ENCODE measurements at regions not wholly inside any gene's neighbourhood (a gene's known extent, or its start where the extent isn't known, plus 50 kb on each side); places are given as distances from the start of the nearest gene placed in this dataset.

DNA sequence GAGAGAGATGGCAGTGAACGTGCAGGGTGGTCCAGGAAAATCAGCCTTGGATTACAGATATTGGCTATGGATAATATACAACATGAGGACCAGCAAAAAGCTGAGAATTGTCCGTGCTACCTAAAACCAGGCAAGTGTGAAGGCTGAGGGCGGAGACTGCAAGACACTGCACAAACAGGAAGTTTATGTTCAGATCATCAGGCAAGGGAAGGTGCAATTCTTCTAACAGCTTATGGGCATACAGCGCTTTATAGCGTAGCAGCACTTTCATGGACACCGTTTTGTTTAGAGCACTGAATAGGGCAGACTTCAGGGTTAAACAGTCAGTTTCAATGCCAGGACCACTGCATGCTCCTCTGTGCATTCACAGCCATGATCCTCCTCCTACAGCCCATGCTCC lies 93.1 kb upstream of the TMEM45B start:
- Histone ChIP-seq H3K36me3 (replicated peaks; ENCODE audit: insufficient read depth, low read depth) (no peaks in the 10 kb centered on the region), H3K9me3 (ENCODE audit: low read depth) (no peaks in the 10 kb centered on the region), H3K27ac (no peak overlapping the region), H3K79me2 (no peaks in the 10 kb centered on the region), H2AFZ (no peak overlapping the region), H3K9me2 (replicated peaks; ENCODE audit: insufficient read depth) (no peaks in the 10 kb centered on the region), H3K4me1 (ENCODE audit: insufficient read depth) (no peaks in the 10 kb centered on the region), H3K4me2 (no peak overlapping the region), H3K27me3 (no peaks in the 10 kb centered on the region), H4K20me1 (ENCODE audit: insufficient read depth, poor library complexity, severe bottlenecking) (no peaks in the 10 kb centered on the region), H3K4me3 (no peak overlapping the region)
- DNase-seq (ENCODE audit: low spot score), result no peak
- 84% methylated on average over 6 of the region's 6 CpGs for WGBS (ENCODE audit: low lambda C conversion rate, missing lambda C conversion rate)
- no peak for TF ChIP-seq EZH2 (IDR thresholded peaks at IDR 0.05; ENCODE audit: borderline replicate concordance)
- TF ChIP-seq CTCF (IDR thresholded peaks at IDR 0.05; ENCODE audit: poor library complexity), result no peak
- TF ChIP-seq EZH2phosphoT487 (IDR thresholded peaks at IDR 0.05; ENCODE audit: low read depth, severe bottlenecking, unreplicated experiment), result no peak

DNA sequence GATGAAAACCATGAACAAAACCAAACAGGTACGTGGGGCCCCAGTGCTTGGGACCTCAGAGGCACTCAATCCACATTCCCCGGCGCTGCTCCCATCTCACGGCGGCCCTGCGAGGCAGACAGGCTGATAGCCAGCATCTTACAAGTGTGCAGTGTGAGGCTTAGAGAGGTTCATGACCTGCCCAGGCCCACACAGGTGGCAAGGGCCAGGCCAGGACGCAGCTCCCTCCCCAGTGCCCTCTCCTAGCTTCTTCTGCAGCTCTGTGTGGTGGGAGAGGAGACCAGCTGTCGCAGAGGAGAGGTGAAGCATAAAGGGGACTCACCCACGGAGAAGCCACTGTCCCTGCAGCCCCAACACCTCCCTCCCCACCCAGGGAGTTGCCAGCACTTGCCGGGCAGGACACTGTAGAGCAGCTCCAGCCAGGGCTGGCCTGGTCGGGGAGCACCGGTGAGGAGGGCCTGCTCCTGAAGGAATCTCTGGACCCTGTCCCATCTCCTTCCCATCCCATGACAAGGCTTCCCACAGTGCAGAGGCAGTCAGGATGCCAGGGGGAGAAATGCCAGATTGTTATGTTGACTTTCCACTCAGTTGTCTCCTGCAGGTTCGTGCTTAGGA lies 92.4 kb upstream of the TMEM45B start:
- no peak overlapping the region for H2AFZ ChIP-seq
- H3K4me3 ChIP-seq, result no peak overlapping the region
- DNase-seq (ENCODE audit: low spot score), result no peak
- WGBS (ENCODE audit: low lambda C conversion rate, missing lambda C conversion rate), result 80% methylated on average over 13 of the region's 13 CpGs
- no peaks in the 10 kb centered on the region for H4K20me1 ChIP-seq (ENCODE audit: insufficient read depth, poor library complexity, severe bottlenecking)
- H3K9me3 ChIP-seq (ENCODE audit: low read depth), result no peaks in the 10 kb centered on the region
- H3K27ac ChIP-seq, result no peak overlapping the region
- H3K27me3 ChIP-seq, result no peaks in the 10 kb centered on the region
- no peak overlapping the region for H3K4me2 ChIP-seq
- no peaks in the 10 kb centered on the region for H3K36me3 ChIP-seq (replicated peaks; ENCODE audit: insufficient read depth, low read depth)
- no peaks in the 10 kb centered on the region for H3K9me2 ChIP-seq (replicated peaks; ENCODE audit: insufficient read depth)
- no peaks in the 10 kb centered on the region for H3K4me1 ChIP-seq (ENCODE audit: insufficient read depth)
- no peak for TF ChIP-seq EZH2 (IDR thresholded peaks at IDR 0.05; ENCODE audit: borderline replicate concordance)
- TF ChIP-seq EZH2phosphoT487 (IDR thresholded peaks at IDR 0.05; ENCODE audit: low read depth, severe bottlenecking, unreplicated experiment), result no peak
- no peak for TF ChIP-seq CTCF (IDR thresholded peaks at IDR 0.05; ENCODE audit: poor library complexity)
- no peaks in the 10 kb centered on the region for H3K79me2 ChIP-seq

DNA sequence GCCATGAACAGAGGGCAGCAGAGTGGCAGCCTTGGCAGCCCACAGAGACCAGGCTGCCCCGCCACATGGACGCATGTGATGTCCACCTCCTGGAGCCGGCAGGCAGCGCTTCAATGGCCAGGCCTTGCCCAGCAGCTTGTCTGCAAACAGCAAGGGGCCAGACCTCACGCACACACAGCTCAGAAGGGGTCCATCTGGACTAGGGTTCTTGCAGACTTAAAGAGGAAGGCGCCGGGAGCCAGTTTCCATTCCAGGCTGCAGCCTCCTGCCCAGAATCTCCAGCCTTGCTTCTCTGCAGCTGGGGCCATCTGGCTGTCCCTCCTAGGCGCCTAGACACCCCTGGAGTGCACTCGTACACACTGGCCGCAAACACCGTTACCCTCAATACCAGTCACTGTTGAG lies 91.9 kb upstream of the TMEM45B start:
- no peak overlapping the region for H3K4me3 ChIP-seq
- WGBS (ENCODE audit: low lambda C conversion rate, missing lambda C conversion rate), result 79% methylated on average over 11 of the region's 11 CpGs
- no peaks in the 10 kb centered on the region for H3K79me2 ChIP-seq
- no peaks in the 10 kb centered on the region for H3K4me1 ChIP-seq (ENCODE audit: insufficient read depth)
- DNase-seq (ENCODE audit: low spot score), result no peak
- H3K9me3 ChIP-seq (ENCODE audit: low read depth), result no peaks in the 10 kb centered on the region
- no peaks in the 10 kb centered on the region for H3K36me3 ChIP-seq (replicated peaks; ENCODE audit: insufficient read depth, low read depth)
- H3K27me3 ChIP-seq, result no peaks in the 10 kb centered on the region
- no peaks in the 10 kb centered on the region for H4K20me1 ChIP-seq (ENCODE audit: insufficient read depth, poor library complexity, severe bottlenecking)
- no peak overlapping the region for H2AFZ ChIP-seq
- H3K27ac ChIP-seq, result no peak overlapping the region
- H3K4me2 ChIP-seq, result no peak overlapping the region
- no peaks in the 10 kb centered on the region for H3K9me2 ChIP-seq (replicated peaks; ENCODE audit: insufficient read depth)
- TF ChIP-seq CTCF (IDR thresholded peaks at IDR 0.05; ENCODE audit: poor library complexity) (no peak), EZH2 (IDR thresholded peaks at IDR 0.05; ENCODE audit: borderline replicate concordance) (no peak), EZH2phosphoT487 (IDR thresholded peaks at IDR 0.05; ENCODE audit: low read depth, severe bottlenecking, unreplicated experiment) (no peak)

Data from hepatocyte (in vitro differentiated cells).